Bronchial epithelial cell (primary cell): ENCODE measurements at regions not wholly inside any gene's neighbourhood (a gene's known extent, or its start where the extent isn't known, plus 50 kb on each side); places are given as distances from the start of the nearest gene placed in this dataset.

Experiments
- DNase-seq: peaks from one replicate; pipeline ENCODE4 v3.0.0-alpha.2; 2010; ENCODE audit warnings: low read depth
- FAIRE-seq: peaks from 2 replicates; lab custom pipeline; 2011; peaks lifted over from hg19 to GRCh38; lab: Jason Lieb, UNC
- H3K27me3 ChIP-seq: 2 replicates; pipeline ENCODE4 v1.5.1; 2011; ENCODE audit warnings: low read length; ENCODE audit not compliant: control insufficient read depth, insufficient read depth
- H3K36me3 ChIP-seq: 2 replicates; pipeline ENCODE4 v1.5.1; 2011; ENCODE audit warnings: low read length; ENCODE audit not compliant: control insufficient read depth, insufficient read depth
- H3K4me3 ChIP-seq: 2 replicates; pipeline ENCODE4 v1.5.1; 2011; ENCODE audit warnings: mild to moderate bottlenecking, low read depth, low read length, control low read depth
- CTCF ChIP-seq: IDR thresholded peaks from 2 replicates; pipeline ENCODE4 v1.5.1; 2011; ENCODE audit warnings: mild to moderate bottlenecking, moderate library complexity, low read length, control low read depth, inconsistent platforms; ENCODE audit not compliant: insufficient read depth, severe bottlenecking

DNA sequence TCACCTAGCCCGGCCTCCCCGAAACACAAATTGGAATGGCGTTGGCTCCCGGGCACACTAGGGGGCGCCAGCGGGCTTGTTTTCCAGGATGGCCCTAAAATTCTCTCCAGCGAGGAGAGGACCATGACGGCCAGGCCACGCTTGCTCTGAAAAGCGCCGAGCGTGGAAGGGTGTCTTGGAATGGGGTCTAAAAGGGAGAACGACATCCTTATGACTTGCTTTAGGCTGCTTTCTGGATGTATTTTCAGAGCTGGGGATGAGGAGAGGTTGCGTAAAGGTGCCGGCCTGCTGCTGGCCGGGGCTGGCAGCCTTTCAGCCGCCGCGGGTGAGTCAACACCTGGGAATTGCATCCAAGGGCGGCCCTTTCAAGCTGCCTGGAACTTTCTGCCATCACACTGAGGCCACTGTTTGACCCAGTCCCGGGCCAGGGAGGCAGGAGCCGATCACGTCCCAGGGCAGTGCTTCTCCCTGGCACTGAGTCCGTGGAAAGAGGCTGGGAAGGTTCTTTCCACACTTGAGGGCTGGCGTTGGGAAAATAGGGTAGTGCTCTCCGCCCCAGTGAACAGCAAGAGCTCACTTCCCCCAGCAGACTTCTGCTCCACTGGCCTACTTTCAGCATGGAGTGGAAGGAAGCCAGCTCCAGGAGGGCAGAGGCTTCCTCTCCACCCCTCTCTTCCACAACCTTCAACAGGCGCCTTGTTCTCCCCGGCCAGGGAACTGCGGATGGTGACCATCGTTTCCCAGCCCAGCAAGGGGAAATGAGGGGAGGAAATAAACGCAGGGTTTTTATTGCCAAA is 216.2 kb downstream of the TTC8 start:
- FAIRE-seq (no peak), DNase-seq (peak; percentile 74)
- peak overlapping the region; percentile 25 for H3K4me3 ChIP-seq
- no peaks in the 10 kb centered on the region for H3K36me3 ChIP-seq
- H3K27me3 ChIP-seq = no peaks in the 10 kb centered on the region
- TF ChIP-seq CTCF = peak; percentile 95

GRCh38 chr14:89041257-89041582 is 216.8 kb downstream of the TTC8 start:
- DNase-seq (peak; percentile 47), FAIRE-seq (no peak)
- TF ChIP-seq CTCF = no peak
- Histone ChIP-seq H3K27me3 (no peaks in the 10 kb centered on the region), H3K36me3 (no peaks in the 10 kb centered on the region), H3K4me3 (no peak overlapping the region)

DNA sequence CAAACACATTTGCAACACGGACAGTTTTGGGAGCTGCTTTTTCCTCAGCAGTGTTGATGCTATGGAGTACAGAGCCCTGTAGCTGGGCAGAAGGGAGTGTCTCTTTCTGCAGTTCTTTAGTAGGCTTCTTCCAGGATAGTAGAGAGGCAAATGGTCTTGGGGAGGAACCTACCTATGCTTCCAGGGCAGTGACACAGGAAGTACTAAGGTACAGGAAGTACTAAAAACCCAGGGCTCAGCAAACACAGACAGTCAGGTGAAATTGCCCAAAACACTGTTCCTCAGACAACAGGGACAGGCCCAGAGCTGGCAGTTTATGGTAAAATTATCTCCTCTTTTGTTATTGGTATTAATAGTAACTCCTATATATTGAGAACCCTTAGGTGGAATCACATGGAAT is 217.6 kb downstream of the TTC8 start:
- FAIRE-seq = no peak
- no peaks in the 10 kb centered on the region for H3K27me3 ChIP-seq
- no peaks in the 10 kb centered on the region for H3K36me3 ChIP-seq
- TF ChIP-seq CTCF = no peak
- no peak overlapping the region for H3K4me3 ChIP-seq
- no peak for DNase-seq

- no peak overlapping the region for H3K4me3 ChIP-seq
- H3K36me3 ChIP-seq = no peaks in the 10 kb centered on the region
- no peak for TF ChIP-seq CTCF
- FAIRE-seq (no peak), DNase-seq (no peak)
- no peaks in the 10 kb centered on the region for H3K27me3 ChIP-seq
Measured at GRCh38 chr14:89053303-89053702, 228.9 kb downstream of the TTC8 start.

DNA sequence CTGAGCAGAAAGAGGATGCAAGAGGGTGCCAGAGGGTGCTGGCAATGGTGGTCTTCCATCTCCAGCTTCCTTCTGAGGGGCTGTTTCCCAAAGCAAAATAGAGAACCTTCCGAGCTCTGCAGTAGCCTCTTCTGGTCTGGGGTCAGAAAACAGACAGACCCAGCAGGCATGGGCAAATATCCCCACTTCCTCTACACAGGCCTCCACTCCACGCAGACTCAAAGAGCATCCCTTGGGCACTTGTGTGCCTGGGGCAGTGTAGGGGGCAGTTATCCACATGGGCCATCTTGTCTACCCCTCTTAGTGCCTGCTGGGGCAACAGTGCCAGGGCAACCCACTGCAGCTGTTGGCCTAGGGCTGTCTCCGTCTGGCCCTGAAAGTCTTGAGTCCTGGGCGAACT is 231.9 kb downstream of the TTC8 start:
- no peak for FAIRE-seq
- no peak overlapping the region for H3K4me3 ChIP-seq

More for the DNA sequence above, 231.9 kb downstream of the TTC8 start:
- H3K27me3 ChIP-seq = no peaks in the 10 kb centered on the region
- DNase-seq = no peak
- no peak for TF ChIP-seq CTCF
- no peaks in the 10 kb centered on the region for H3K36me3 ChIP-seq
